ENCODE measurements at regions not wholly inside any gene's neighbourhood (a gene's known extent, or its start where the extent isn't known, plus 50 kb on each side); places are given as distances from the start of the nearest gene placed in this dataset.
A peak's percentile ranks its signal among the peaks of the same experiment; 100 is the strongest.

DNA sequence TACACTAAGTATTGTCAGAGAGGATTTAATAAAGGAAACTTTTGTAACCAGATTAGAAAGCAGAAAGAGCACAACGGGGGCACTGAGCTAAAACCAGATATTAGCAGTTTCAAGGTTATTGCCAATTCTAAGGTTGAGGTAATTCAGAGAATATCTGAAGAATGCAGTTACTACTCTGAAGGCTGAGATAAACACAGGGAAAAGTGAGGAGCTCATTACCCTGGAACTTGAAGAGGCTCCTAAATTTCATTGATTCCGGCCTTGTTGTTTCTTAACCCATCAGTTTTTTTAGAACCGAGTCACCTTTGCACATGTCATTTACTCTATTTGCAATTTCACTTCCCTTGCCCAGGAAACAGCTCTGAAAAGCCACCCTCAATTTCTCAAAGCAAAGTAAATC lies 72.4 kb upstream of the BTBD3 start:
- Histone ChIP-seq H3K9me3 (no peaks in the 10 kb centered on the region), H3K4me1 (no peaks in the 10 kb centered on the region), H3K27me3 (no peaks in the 10 kb centered on the region), H3K27ac (no peak overlapping the region), H3K36me3 (no peaks in the 10 kb centered on the region), H3K4me3 (no peak overlapping the region)
- intact Hi-C loops (cut with DNase I; ENCODE audit: low total_unique reads), result no loop called here
- no peak for DNase-seq
- TF ChIP-seq CTCF (IDR thresholded peaks at IDR 0.05), result no peak

- Histone ChIP-seq H3K36me3 (no peaks in the 10 kb centered on the region), H3K27ac (no peak overlapping the region), H3K9me3 (no peaks in the 10 kb centered on the region), H3K4me3 (no peak overlapping the region), H3K27me3 (no peaks in the 10 kb centered on the region), H3K4me1 (no peaks in the 10 kb centered on the region)
- DNase-seq, result no peak
- intact Hi-C loops (cut with DNase I; ENCODE audit: low total_unique reads), result no loop called here
- no peak for TF ChIP-seq CTCF (IDR thresholded peaks at IDR 0.05)
Observed at GRCh38 chr20:11846131-11846530, 71.6 kb upstream of the BTBD3 start.

DNA sequence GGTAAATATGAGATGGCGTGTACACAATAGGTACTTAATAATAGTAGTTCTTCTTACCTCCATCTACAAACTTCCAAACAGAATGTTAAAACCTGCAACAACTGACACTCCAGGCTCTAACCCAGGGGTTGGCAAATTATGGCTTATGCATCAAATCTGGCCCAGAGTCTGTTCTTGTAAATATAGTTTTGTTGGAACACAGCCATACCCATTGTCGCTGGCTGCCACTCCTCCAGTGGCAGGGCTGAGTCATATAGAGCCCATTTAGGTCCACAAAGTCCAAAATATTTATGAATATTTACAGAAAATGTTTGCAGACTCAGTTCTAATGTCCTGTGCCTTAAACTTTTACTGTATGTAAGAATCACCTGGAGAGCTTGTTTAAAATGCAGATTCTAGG lies 69.9 kb upstream of the BTBD3 start:
- no peaks in the 10 kb centered on the region for H3K36me3 ChIP-seq
- no peaks in the 10 kb centered on the region for H3K27me3 ChIP-seq
- H3K4me1 ChIP-seq, result no peaks in the 10 kb centered on the region
- H3K4me3 ChIP-seq, result no peak overlapping the region
- H3K9me3 ChIP-seq, result no peaks in the 10 kb centered on the region
- TF ChIP-seq CTCF (IDR thresholded peaks at IDR 0.05), result no peak
- no peak for DNase-seq
- intact Hi-C loops (cut with DNase I; ENCODE audit: low total_unique reads), result no loop called here
- no peak overlapping the region for H3K27ac ChIP-seq

DNA sequence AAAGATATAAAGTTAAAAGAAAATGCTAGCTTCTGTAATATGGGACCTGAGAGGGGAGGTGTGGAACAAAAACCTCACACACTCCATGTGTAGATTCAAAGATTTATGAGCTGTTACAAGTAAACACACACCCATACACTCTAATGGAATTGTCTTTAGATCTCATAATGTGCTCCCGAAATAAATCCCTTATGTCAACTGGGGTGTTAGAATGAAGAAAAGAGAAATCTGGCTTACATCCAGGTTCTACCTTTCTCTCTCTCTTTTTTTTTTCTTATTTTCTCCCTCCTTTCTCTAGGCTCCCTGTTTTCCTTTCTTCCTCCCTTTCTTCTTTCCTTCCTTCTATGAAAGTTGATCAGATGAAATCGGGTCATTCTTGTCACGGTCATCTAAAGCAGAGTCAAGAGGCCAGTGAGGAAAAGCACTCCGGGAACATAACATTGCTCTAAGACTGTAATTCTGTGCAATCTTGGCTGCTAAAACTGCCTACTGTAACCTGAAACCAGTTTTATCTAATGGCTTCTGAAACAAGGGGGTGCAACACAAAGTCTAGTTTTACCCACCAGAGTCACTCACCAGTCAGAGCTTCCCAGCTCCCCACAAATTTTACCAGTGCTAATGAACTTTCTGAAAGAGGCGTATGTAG lies 68.3 kb upstream of the BTBD3 start:
- H3K27me3 ChIP-seq, result no peaks in the 10 kb centered on the region
- H3K36me3 ChIP-seq, result no peaks in the 10 kb centered on the region
- TF ChIP-seq CTCF (IDR thresholded peaks at IDR 0.05), result no peak
- H3K27ac ChIP-seq, result no peak overlapping the region
- no peaks in the 10 kb centered on the region for H3K9me3 ChIP-seq
- intact Hi-C loops (cut with DNase I; ENCODE audit: low total_unique reads), result no loop called here
- H3K4me3 ChIP-seq, result no peak overlapping the region
- no peaks in the 10 kb centered on the region for H3K4me1 ChIP-seq
- no peak for DNase-seq

DNA sequence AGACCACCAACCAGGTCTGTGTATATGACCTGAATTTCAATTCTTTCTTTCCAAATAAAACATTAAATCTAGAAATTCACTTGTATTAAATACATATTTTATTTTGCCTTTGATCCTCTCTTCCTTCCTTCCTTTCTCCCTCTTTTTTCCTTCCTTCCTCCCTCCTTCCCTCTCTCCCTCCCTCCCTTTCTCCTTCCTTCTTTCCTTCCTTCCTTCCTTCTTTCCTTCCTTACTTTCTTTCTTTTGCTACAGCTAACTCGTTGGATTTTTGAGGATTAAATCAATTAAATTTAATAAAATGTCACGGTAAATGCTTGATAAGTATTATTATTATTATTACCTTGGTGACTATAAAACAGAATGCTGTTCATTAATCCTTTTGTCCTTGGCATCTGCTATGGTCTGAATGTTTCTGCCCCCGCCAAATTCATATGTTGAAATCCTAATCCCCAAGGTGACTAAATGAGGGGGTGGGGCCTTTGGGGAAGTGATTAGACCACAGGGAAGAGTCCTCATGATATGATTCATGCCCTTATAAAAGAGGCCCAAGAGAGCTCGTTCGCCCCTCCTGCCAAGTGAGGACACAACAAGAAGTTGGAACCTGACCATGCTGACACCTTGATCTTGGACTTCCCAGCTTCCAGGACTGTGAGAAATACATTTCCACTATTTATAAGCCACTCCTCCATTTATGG lies 67.6 kb upstream of the BTBD3 start:
- no peaks in the 10 kb centered on the region for H3K9me3 ChIP-seq
- no peaks in the 10 kb centered on the region for H3K4me1 ChIP-seq
- H3K27ac ChIP-seq, result no peak overlapping the region
- intact Hi-C loops (cut with DNase I; ENCODE audit: low total_unique reads), result no loop called here
- peak in 1 of 2 donors; percentile 28 for DNase-seq
- H3K36me3 ChIP-seq, result no peaks in the 10 kb centered on the region
- no peak for TF ChIP-seq CTCF (IDR thresholded peaks at IDR 0.05)
- H3K27me3 ChIP-seq, result no peaks in the 10 kb centered on the region
- H3K4me3 ChIP-seq, result no peak overlapping the region

All from tibial artery (tissue), 4 donors.